PC-3 (cell line): ENCODE measurements at regions not wholly inside any gene's neighbourhood (a gene's known extent, or its start where the extent isn't known, plus 50 kb on each side); places are given as distances from the start of the nearest gene placed in this dataset.

Experiments
- ATAC-seq: fragments of 200-7000 bp; cut with Tn5 transposase; 2 replicates; pipeline ENCODE4 v1.9.1; 2020; ENCODE audit warnings: mild to moderate bottlenecking, moderate library complexity
- BruUV-seq: library from RNA; stranded (reverse); fragments of 400-500 nt; replicated peaks from 2 replicates; lab custom pipeline; 2021; lab: Mats Ljungman, UMichigan
- CTCF ChIA-PET: fragments of 300-600 bp; sonication (Branson Sonifier 250); formaldehyde crosslinking; loops from one replicate; lab custom pipeline; 2022; ENCODE audit warnings: antibody characterized with exemption; lab: Charles Lee
- POLR2A ChIA-PET: fragments of 300-600 bp; sonication (Branson Sonifier 250); formaldehyde crosslinking; loops from one replicate; lab custom pipeline; 2022; ENCODE audit warnings: antibody characterized with exemption; ENCODE audit not compliant: unreplicated experiment; lab: Charles Lee
- DNase-seq: peaks from one replicate; pipeline ENCODE4 v3.0.0-alpha.2; 2015
- H2AFZ ChIP-seq: fragments of 300-600 bp; sonication (generic); 2 replicates; pipeline ENCODE4 v1.6.0; 2016; ENCODE audit warnings: antibody characterized with exemption, low read length
- H3F3A ChIP-seq: fragments of 300-600 bp; sonication (generic); one replicate; pipeline ENCODE4 v1.6.0; 2017; ENCODE audit warnings: antibody characterized with exemption, low read length, control low read depth, mild to moderate bottlenecking; ENCODE audit not compliant: unreplicated experiment
- H3K27ac ChIP-seq: fragments of 300-600 bp; sonication (generic); 2 replicates; pipeline ENCODE4 v1.5.1; 2016; ENCODE audit warnings: mild to moderate bottlenecking, low read length
- H3K27me3 ChIP-seq: fragments of 300-600 bp; sonication (generic); 2 replicates; pipeline ENCODE4 v1.6.1; 2016; ENCODE audit warnings: low read length, mixed read lengths
- H3K36me3 ChIP-seq: fragments of 300-600 bp; sonication (generic); 2 replicates; pipeline ENCODE4 v1.6.1; 2016; ENCODE audit warnings: low read depth, mixed run types, low read length, mixed read lengths
- H3K4me1 ChIP-seq: fragments of 300-600 bp; sonication (generic); 2 replicates; pipeline ENCODE4 v1.5.1; 2016; ENCODE audit warnings: low read length; ENCODE audit not compliant: insufficient read depth
- H3K4me2 ChIP-seq: fragments of 300-600 bp; sonication (generic); 2 replicates; pipeline ENCODE4 v1.6.0; 2016; ENCODE audit warnings: low read length
- H3K4me3 ChIP-seq: fragments of 300-600 bp; sonication (generic); 2 replicates; pipeline ENCODE4 v1.5.1; 2016; ENCODE audit warnings: mild to moderate bottlenecking, low read length, mixed read lengths
- H3K79me2 ChIP-seq: fragments of 300-600 bp; sonication (generic); 2 replicates; pipeline ENCODE4 v1.6.1; 2017; ENCODE audit warnings: low read length, mixed read lengths
- H3K9ac ChIP-seq: fragments of 300-600 bp; sonication (generic); 2 replicates; pipeline ENCODE4 v1.6.0; 2016; ENCODE audit warnings: mild to moderate bottlenecking, low read length
- H3K9me2 ChIP-seq: fragments of 300-600 bp; sonication (generic); replicated peaks from 2 replicates; pipeline ENCODE4 v1.6.1; 2016; ENCODE audit warnings: mixed run types, low read length, mixed read lengths
- H3K9me3 ChIP-seq: fragments of 300-600 bp; sonication (generic); 2 replicates; pipeline ENCODE4 v1.6.1; 2016; ENCODE audit warnings: low read length, mixed read lengths
- H4K20me1 ChIP-seq: fragments of 300-600 bp; sonication (generic); 2 replicates; pipeline ENCODE4 v1.6.1; 2016; ENCODE audit warnings: low read length, mixed read lengths
- CTCF ChIP-seq: fragments of 300-600 bp; sonication (generic); conservative IDR thresholded peaks from 2 replicates; pipeline ENCODE4 v1.5.1; 2017; ENCODE audit warnings: antibody characterized with exemption, low read depth, mild to moderate bottlenecking, low read length
- EZH2 ChIP-seq: fragments of 300-600 bp; sonication (generic); IDR thresholded peaks from one replicate; pipeline ENCODE4 v1.6.1; 2017; ENCODE audit warnings: antibody characterized with exemption, mild to moderate bottlenecking, low read length; ENCODE audit not compliant: unreplicated experiment
- EZH2phosphoT487 ChIP-seq: fragments of 300-600 bp; sonication (generic); IDR thresholded peaks from 2 replicates; pipeline ENCODE4 v1.6.1; 2018; ENCODE audit warnings: mild to moderate bottlenecking, antibody characterized with exemption, low read length, borderline replicate concordance
- intact Hi-C: fragments of 100-400 bp; cut with micrococcal nuclease; formaldehyde crosslinking; loops from 2 replicates; pipeline ENCODE4 v1.9.0; 2023

- H4K20me1 ChIP-seq, result no peaks in the 10 kb centered on the region
- 0 out of 2 replicates have a peak, but pooled peaks cover 2% of the 10 kb centered on the region for H3K4me1 ChIP-seq
- no peak overlapping the region for H2AFZ ChIP-seq
- no peak overlapping the region for H3K4me3 ChIP-seq
- no peaks in the 10 kb centered on the region for H3K9me3 ChIP-seq
- no peaks in the 10 kb centered on the region for H3K27me3 ChIP-seq
- no peak overlapping the region for H3K27ac ChIP-seq
- no peak for ATAC-seq
- POLR2A ChIA-PET, result no interaction called here
- H3K4me2 ChIP-seq, result no peak overlapping the region
- no peak for DNase-seq
- no peaks in the 10 kb centered on the region for H3F3A ChIP-seq
- CTCF ChIA-PET, result no interaction called here
- intact Hi-C loops, result no loop called here
- BruUV-seq, result no TSS peak
- H3K9ac ChIP-seq, result no peak overlapping the region
- no peaks in the 10 kb centered on the region for H3K9me2 ChIP-seq
- H3K79me2 ChIP-seq, result no peaks in the 10 kb centered on the region
- no peak for TF ChIP-seq EZH2phosphoT487
- no peak for TF ChIP-seq EZH2
- no peak for TF ChIP-seq CTCF
- H3K36me3 ChIP-seq, result no peaks in the 10 kb centered on the region
Measured at GRCh38 chr22:44578516-44579230, 80.6 kb upstream of the RTL6 start.

- ATAC-seq, result no peak
Measured at GRCh38 chr22:44578110-44578457, 80.1 kb upstream of the RTL6 start.

GRCh38 chr22:44577391-44578109 lies 79.5 kb upstream of the RTL6 start:
- Histone ChIP-seq H3K79me2 (no peaks in the 10 kb centered on the region), H3K36me3 (no peaks in the 10 kb centered on the region), H3K27ac (no peak overlapping the region), H3K4me2 (no peak overlapping the region), H3K9ac (no peak overlapping the region), H2AFZ (no peak overlapping the region), H3K4me3 (no peak overlapping the region), H3K4me1 (0 out of 2 replicates have a peak, but pooled peaks cover 5% of the 10 kb centered on the region), H3K27me3 (no peaks in the 10 kb centered on the region), H3F3A (no peaks in the 10 kb centered on the region), H3K9me2 (no peaks in the 10 kb centered on the region), H4K20me1 (no peaks in the 10 kb centered on the region), H3K9me3 (no peaks in the 10 kb centered on the region)
- ChIA-PET CTCF (no interaction called here), POLR2A (no interaction called here)
- TF ChIP-seq EZH2phosphoT487 (no peak), EZH2 (no peak), CTCF (no peak)
- DNase-seq (no peak), ATAC-seq (no peak)
- no TSS peak for BruUV-seq
- intact Hi-C loops, result no loop called here

More at GRCh38 chr22:44578110-44578457, 80.1 kb upstream of the RTL6 start:
- no peak overlapping the region for H3K9ac ChIP-seq
- H3K4me1 ChIP-seq, result 0 out of 2 replicates have a peak, but pooled peaks cover 5% of the 10 kb centered on the region
- no peaks in the 10 kb centered on the region for H3K9me2 ChIP-seq
- H3K27ac ChIP-seq, result no peak overlapping the region
- H3K9me3 ChIP-seq, result no peaks in the 10 kb centered on the region
- intact Hi-C loops, result no loop called here
- DNase-seq, result no peak
- TF ChIP-seq EZH2phosphoT487, result no peak
- no peak overlapping the region for H3K4me3 ChIP-seq
- no peaks in the 10 kb centered on the region for H4K20me1 ChIP-seq
- no peaks in the 10 kb centered on the region for H3K79me2 ChIP-seq
- H3K4me2 ChIP-seq, result no peak overlapping the region
- no peak overlapping the region for H2AFZ ChIP-seq
- POLR2A ChIA-PET, result no interaction called here
- CTCF ChIA-PET, result no interaction called here
- BruUV-seq, result no TSS peak
- H3K27me3 ChIP-seq, result no peaks in the 10 kb centered on the region
- H3F3A ChIP-seq, result no peaks in the 10 kb centered on the region
- no peaks in the 10 kb centered on the region for H3K36me3 ChIP-seq
